Esophagus squamous epithelium (tissue), 5 donors: ENCODE measurements at regions not wholly inside any gene's neighbourhood (a gene's known extent, or its start where the extent isn't known, plus 50 kb on each side); places are given as distances from the start of the nearest gene placed in this dataset.

Experiments
- DNase-seq: peaks from one replicate; lab custom pipeline; 2025; lab: John Stamatoyannopoulos, UW
- H3K27ac ChIP-seq, 4 donors: fragments of 200-600 bp; sonication (generic); one replicate each; pipeline ENCODE4 v1.5.1; 2016 to 2019; ENCODE audit warnings: mild to moderate bottlenecking in 1 of 4
- H3K27me3 ChIP-seq, 4 donors: fragments of 200-600 bp; sonication (generic); 1 replicate in 3 of 4; 2 replicates in 1 of 4; pipeline versions ENCODE4 v1.5.1 to v1.6.0; 2017 to 2021; ENCODE audit warnings: antibody characterized with exemption in 1 of 4
- H3K36me3 ChIP-seq, 3 donors: fragments of 200-600 bp; sonication (generic); one replicate each; pipeline ENCODE4 v1.5.1; 2016 to 2019
- H3K4me1 ChIP-seq, 3 donors: fragments of 200-600 bp; sonication (generic); one replicate each; pipeline ENCODE4 v1.5.1; 2017 to 2019
- H3K4me3 ChIP-seq, 4 donors: fragments of 200-600 bp; sonication (generic); 1 replicate in 3 of 4; 2 replicates in 1 of 4; pipeline ENCODE4 v1.5.1; 2016 to 2019; ENCODE audit warnings: mild to moderate bottlenecking in 2 of 4, moderate library complexity in 1 of 4
- H3K9me3 ChIP-seq, 3 donors: fragments of 200-600 bp; sonication (generic); one replicate each; pipeline ENCODE4 v1.5.1; 2016 to 2019
- POLR2A ChIP-seq, 4 donors: fragments of 450-650 bp; IDR thresholded peaks; one replicate each; pipeline ENCODE4 v1.6.1; 2017; ENCODE audit warnings: antibody characterized with exemption in 4 of 4, mild to moderate bottlenecking in 4 of 4, moderate library complexity in 3 of 4
- WGBS, 2 donors: methylation state at CpG; one replicate each; pipeline ENCODE4 v1.1.5; 2018; 5-methylcytosine and 5-hydroxymethylcytosine counted together
- intact Hi-C: fragments of 100-400 bp; cut with DNase I; formaldehyde crosslinking; loops from one replicate; pipeline ENCODE4 v1.15.0; 2022
- TF ChIP-seq, protein P1 (sequence below), 6 experiments: fragments of 450-650 bp in 4 of 6; fragments of 200-600 bp in 2 of 6; sonication (generic) in 2 of 6; IDR thresholded peaks; one replicate each; pipeline ENCODE4 v1.5.1; 2016 to 2019; ENCODE audit warnings: antibody characterized with exemption in 6 of 6, mild to moderate bottlenecking in 4 of 6, moderate library complexity in 4 of 6
- donor health status: DM: yes; HTN: yes; CAD: no.

- no peak overlapping the region for H3K4me3 ChIP-seq
- no peaks in the 10 kb centered on the region for H3K36me3 ChIP-seq
- DNase-seq: no peak
- peaks cover 0 to 14% (median 0%) of the 10 kb centered on the region in 4 donors for H3K27me3 ChIP-seq
- intact Hi-C loops: no loop called here
- WGBS, 2 donors: 52 to 72% methylated on average over 7 of the region's 7 CpGs
- TF ChIP-seq, protein P1, sequence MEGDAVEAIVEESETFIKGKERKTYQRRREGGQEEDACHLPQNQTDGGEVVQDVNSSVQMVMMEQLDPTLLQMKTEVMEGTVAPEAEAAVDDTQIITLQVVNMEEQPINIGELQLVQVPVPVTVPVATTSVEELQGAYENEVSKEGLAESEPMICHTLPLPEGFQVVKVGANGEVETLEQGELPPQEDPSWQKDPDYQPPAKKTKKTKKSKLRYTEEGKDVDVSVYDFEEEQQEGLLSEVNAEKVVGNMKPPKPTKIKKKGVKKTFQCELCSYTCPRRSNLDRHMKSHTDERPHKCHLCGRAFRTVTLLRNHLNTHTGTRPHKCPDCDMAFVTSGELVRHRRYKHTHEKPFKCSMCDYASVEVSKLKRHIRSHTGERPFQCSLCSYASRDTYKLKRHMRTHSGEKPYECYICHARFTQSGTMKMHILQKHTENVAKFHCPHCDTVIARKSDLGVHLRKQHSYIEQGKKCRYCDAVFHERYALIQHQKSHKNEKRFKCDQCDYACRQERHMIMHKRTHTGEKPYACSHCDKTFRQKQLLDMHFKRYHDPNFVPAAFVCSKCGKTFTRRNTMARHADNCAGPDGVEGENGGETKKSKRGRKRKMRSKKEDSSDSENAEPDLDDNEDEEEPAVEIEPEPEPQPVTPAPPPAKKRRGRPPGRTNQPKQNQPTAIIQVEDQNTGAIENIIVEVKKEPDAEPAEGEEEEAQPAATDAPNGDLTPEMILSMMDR (IDR thresholded peaks at IDR 0.05): no peak
- no peak for TF ChIP-seq POLR2A (IDR thresholded peaks at IDR 0.05)
- H3K27ac ChIP-seq: no peak overlapping the region
- H3K9me3 ChIP-seq: no peaks in the 10 kb centered on the region
- no peaks in the 10 kb centered on the region for H3K4me1 ChIP-seq
Observed at GRCh38 chr2:236787885-236788284, 218.3 kb downstream of the ACKR3 start.

DNA sequence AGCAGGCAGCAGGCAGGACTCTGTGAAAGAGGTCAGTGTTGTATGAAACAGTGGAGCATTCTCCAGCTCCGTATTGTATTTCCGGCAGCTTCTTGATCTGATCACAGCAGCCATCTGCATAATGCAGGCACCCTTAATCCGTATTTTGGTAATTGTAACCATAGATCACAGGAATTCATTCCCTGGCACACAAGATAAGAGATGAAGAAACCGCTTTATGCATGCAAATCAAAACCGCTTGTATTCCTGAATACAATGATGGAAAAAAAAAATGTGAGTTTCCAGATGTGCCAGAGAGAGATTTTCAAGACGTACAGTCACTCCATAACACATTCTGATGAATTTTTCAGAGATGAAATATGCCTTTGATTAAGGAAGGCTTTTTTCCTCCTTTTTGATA lies 221.3 kb downstream of the ACKR3 start:
- intact Hi-C loops: no loop called here
- WGBS, 2 donors: 53 to 56% methylated on average over 6 of the region's 6 CpGs
- no peaks in the 10 kb centered on the region for H3K9me3 ChIP-seq

DNA sequence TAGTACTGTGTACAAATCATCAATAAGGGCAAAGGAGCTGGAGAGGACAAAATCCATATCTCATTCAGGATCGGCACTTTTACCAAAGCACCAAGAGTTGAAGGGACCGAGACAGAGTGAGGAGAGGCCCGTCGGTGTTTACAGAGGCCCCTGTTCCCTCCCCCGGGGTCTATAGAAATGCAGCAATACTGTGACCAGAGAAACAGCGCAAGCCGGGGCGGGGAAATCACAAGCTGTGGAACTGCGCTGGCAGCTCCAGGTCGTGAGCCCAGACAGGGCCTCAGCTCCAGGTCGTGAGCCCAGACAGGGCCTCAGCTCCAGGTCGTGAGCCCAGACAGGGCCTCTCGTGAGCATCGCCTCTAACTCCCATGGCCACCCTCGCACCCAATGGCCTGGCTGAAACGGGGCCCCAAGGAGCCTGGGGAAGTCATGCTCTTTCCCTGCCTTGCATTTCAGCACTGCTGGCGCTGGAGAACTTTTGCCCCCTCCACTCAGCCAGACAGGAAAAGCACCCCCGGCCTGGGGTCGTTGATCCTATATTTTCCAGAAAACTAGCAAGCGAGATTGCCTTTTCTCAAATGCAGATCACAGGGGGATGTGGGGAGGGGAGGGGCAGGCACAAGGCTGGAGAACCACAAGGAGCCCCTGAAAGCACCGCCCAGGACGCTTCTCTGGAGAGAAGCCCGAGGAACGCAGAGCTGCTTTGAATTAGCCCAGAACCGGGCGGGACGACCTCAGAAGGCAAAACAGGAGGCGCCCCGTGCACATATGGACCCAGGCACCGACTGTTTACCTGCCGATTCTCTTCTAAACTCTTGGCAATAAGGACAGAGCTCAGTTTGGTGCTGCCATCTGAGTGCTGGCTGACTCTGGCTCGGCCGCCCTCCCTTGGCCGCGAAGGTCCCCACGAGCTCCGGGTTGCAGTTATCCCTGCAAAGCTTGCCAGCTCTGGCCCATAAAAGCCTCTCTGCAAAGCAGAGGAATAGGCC lies 223.7 kb downstream of the ACKR3 start:
- H3K27ac ChIP-seq: no peak overlapping the region
- DNase-seq: no peak
- peaks cover 0 to 17% (median 0%) of the 10 kb centered on the region in 3 donors for H3K4me1 ChIP-seq
- peaks cover 0 to 14% (median 0%) of the 10 kb centered on the region in 4 donors for H3K27me3 ChIP-seq
- no peak overlapping the region for H3K4me3 ChIP-seq
- 78 to 79% methylated on average over 16 to 20 of the region's 37 CpGs for WGBS, 2 donors
- no peaks in the 10 kb centered on the region for H3K36me3 ChIP-seq
- no peak for TF ChIP-seq POLR2A (IDR thresholded peaks at IDR 0.05)
- TF ChIP-seq, protein P1 (IDR thresholded peaks at IDR 0.05): no peak
- H3K9me3 ChIP-seq: no peaks in the 10 kb centered on the region
- intact Hi-C loops: no loop called here

More for the DNA sequence above, 221.3 kb downstream of the ACKR3 start:
- H3K27ac ChIP-seq: no peak overlapping the region
- H3K4me3 ChIP-seq: no peak overlapping the region
- H3K36me3 ChIP-seq: no peaks in the 10 kb centered on the region
- TF ChIP-seq POLR2A (IDR thresholded peaks at IDR 0.05): no peak
- TF ChIP-seq, protein P1 (IDR thresholded peaks at IDR 0.05): no peak
- no peak for DNase-seq
- peaks cover 0 to 14% (median 0%) of the 10 kb centered on the region in 4 donors for H3K27me3 ChIP-seq
- H3K4me1 ChIP-seq: peaks cover 0 to 17% (median 0%) of the 10 kb centered on the region in 3 donors

GRCh38 chr2:236794176-236794957 lies 224.7 kb downstream of the ACKR3 start:
- 50 to 66% methylated on average over 14 of the region's 14 CpGs for WGBS, 2 donors
- H3K27ac ChIP-seq: no peak overlapping the region

More at GRCh38 chr2:236794176-236794957, 224.7 kb downstream of the ACKR3 start:
- Histone ChIP-seq H3K27me3 (peaks cover 0 to 14% (median 0%) of the 10 kb centered on the region in 4 donors), H3K36me3 (no peaks in the 10 kb centered on the region), H3K4me3 (no peak overlapping the region), H3K9me3 (no peaks in the 10 kb centered on the region), H3K4me1 (peaks cover 0 to 17% (median 0%) of the 10 kb centered on the region in 3 donors)
- DNase-seq: no peak
- intact Hi-C loops: no loop called here
- TF ChIP-seq POLR2A (IDR thresholded peaks at IDR 0.05): no peak
- TF ChIP-seq, protein P1 (IDR thresholded peaks at IDR 0.05): no peak
